ENCODE measurements at regions not wholly inside any gene's neighbourhood (a gene's known extent, or its start where the extent isn't known, plus 50 kb on each side); places are given as distances from the start of the nearest gene placed in this dataset.

DNA sequence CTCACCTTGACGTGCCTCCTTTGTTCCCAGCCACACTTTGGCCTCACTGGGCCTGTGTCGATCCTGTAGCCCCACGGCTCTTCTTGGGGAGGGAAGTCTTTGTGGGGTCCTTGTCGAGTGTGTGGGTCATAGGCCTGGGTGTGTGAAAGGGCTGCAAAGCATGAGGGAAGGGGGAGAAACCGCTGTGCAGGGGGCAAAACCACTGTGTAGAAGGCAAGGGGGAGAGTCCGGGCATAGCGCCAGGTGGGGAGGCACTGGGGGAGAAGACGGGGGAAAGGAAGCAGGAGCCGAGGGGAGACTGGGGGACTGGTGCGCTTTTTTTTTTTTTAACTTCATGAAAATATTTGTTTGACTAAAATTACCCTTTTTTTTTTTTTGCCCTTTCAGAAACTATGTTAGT is 65.1 kb upstream of the RASD2 start:
- no peak overlapping the region for H3K27ac ChIP-seq
- DNase-seq (ENCODE audit: low spot score), result no peak
- TF ChIP-seq, protein P1, sequence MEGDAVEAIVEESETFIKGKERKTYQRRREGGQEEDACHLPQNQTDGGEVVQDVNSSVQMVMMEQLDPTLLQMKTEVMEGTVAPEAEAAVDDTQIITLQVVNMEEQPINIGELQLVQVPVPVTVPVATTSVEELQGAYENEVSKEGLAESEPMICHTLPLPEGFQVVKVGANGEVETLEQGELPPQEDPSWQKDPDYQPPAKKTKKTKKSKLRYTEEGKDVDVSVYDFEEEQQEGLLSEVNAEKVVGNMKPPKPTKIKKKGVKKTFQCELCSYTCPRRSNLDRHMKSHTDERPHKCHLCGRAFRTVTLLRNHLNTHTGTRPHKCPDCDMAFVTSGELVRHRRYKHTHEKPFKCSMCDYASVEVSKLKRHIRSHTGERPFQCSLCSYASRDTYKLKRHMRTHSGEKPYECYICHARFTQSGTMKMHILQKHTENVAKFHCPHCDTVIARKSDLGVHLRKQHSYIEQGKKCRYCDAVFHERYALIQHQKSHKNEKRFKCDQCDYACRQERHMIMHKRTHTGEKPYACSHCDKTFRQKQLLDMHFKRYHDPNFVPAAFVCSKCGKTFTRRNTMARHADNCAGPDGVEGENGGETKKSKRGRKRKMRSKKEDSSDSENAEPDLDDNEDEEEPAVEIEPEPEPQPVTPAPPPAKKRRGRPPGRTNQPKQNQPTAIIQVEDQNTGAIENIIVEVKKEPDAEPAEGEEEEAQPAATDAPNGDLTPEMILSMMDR (conservative IDR thresholded peaks at IDR 0.05; ENCODE audit: low read depth), result no peak
- CTCF ChIA-PET, result no interaction called here
- POLR2A ChIA-PET (ENCODE audit: low non-redundant PET), result no interaction called here

DNA sequence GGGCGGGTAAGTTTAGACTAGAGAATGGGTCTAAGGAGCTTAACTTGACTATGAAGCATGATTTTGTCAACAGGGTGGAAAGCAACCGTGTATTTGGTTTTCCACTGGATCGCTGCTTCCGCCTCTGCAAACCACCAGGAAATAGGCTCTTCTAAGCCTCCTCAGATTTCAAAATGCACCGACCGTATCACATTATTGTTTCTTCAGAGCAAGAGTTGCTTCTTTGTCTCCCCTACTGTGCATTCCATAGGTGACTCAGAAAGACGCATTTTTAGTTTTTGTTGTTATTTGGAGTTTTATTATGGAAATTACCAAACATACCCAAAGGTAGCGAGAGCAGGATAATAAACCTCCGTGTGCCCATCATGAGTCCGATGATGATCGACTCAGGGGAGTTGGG is 64.3 kb upstream of the RASD2 start:
- DNase-seq (ENCODE audit: low spot score), result no peak
- ChIA-PET POLR2A (ENCODE audit: low non-redundant PET) (no interaction called here), CTCF (no interaction called here)
- TF ChIP-seq, protein P1 (conservative IDR thresholded peaks at IDR 0.05; ENCODE audit: low read depth), result no peak
- no peak overlapping the region for H3K27ac ChIP-seq

DNA sequence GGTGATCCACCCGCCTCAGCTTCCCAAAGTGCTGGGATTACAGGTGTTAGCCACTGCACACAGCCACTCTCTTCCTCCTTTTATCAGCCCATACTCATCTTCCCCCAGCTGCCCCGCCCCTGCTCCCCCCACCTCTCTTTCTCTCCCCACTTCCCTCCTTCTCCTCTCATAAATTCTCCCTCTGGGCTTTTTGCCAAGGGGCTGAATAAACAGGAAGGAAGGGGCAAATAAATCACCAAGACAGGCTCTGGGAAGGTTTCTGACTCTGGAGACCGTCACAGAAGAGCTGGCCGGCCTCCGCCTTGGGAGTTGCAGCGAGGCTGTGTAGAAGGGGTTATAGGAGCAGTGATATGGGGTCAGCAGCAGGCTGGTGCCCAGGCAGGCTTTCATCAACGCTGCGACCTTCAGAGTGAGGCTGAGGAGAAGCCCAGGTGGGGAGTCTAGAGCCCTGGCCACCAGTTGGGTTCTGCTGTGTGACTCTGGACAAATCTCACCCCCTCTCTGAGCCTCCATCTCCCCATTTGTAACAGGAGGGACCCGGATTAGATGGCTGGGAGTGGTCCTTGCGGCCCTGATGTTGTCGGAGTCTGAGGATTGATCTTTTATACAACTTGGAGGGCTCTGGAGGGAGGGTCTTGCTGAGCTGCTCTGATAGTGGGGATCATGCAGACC is 62.6 kb upstream of the RASD2 start:
- TF ChIP-seq, protein P1 (conservative IDR thresholded peaks at IDR 0.05; ENCODE audit: low read depth), result no peak
- POLR2A ChIA-PET (ENCODE audit: low non-redundant PET), result no interaction called here
- CTCF ChIA-PET, result interaction anchor here (0.7 kb wide), 1 partner anchor 87 kb away, joined by 3 read pairs; no protein-coding TSS in a partner anchor
- DNase-seq (ENCODE audit: low spot score), result peak; percentile 69
- no peak overlapping the region for H3K27ac ChIP-seq

DNA sequence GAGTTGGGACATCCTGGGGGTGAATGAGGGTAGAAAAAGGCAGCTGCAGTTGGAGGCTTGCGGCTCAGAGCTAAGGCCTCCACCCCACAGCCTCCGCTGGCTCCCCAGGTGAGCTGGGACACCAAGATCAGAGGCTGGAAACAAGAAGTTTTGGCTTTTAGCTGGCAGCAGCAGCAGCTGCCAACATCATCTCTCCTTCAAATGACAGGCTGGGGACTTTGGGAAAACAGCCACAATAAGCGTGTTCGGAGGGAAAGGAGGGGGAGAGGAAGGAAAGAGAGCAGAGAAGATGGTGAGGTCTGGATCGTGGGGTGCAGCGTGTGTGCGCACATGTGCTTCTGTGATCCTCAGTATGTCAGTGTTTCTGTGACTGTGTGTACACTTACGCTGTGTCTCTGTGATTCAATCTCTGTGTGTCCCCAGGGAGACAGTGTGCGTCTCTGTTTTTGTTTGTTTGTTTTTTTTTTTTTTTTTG is 62.0 kb upstream of the RASD2 start:
- no peak for DNase-seq (ENCODE audit: low spot score)
- ChIA-PET CTCF (no interaction called here), POLR2A (ENCODE audit: low non-redundant PET) (no interaction called here)
- TF ChIP-seq, protein P1 (conservative IDR thresholded peaks at IDR 0.05; ENCODE audit: low read depth), result no peak
- H3K27ac ChIP-seq, result no peak overlapping the region

DNA sequence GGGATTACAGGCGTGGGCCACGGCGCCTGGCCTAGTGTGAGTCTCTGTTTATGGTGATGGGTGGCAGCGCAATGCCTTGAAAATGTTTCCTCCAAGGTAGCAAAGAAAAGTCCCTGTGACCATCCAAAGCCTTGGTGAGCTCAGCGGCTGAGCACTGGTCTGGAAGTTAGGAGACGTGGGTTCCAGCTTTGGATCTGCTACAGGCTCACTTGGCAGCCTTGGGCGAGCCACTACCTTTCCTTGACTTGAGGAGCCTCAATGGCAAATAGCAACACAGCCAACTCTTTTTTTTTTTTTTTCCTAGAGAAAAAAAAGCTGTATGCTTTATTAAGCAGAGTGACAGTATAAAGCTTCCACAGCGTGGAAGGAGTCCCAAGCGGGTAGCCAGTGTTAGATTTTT is 61.3 kb upstream of the RASD2 start:
- DNase-seq (ENCODE audit: low spot score), result no peak
- CTCF ChIA-PET, result no interaction called here
- TF ChIP-seq, protein P1 (conservative IDR thresholded peaks at IDR 0.05; ENCODE audit: low read depth), result no peak
- POLR2A ChIA-PET (ENCODE audit: low non-redundant PET), result no interaction called here
- no peak overlapping the region for H3K27ac ChIP-seq

DNA sequence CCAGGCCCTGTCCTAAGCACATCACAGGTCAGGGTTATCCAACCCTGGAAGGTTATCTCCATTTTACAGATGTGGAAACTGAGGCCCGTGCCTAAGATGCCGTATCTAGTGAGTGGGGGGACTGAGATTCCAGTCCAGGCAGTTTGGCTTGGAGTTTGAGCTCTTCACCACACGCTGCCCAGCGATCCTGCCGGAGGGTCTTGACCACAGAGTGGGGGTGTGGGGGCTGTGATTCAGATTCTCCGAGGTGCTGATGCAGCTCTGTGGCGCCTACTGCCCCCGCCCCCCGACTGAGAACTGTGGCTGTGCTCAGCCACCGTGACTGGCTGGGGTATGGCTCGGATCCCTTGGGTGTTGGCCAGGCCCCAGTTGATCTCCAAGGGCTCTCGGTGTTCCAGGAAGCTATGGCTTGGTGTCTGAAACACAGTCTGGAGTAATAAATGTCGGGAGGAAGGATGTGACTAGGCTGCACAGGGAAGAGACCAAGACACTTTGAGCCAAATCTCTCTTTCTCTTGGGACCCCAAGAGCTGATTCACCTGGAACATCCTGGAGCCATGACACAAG is 60.6 kb upstream of the RASD2 start:
- POLR2A ChIA-PET (ENCODE audit: low non-redundant PET), result no interaction called here
- no peak for DNase-seq (ENCODE audit: low spot score)
- CTCF ChIA-PET, result no interaction called here
- TF ChIP-seq, protein P1 (conservative IDR thresholded peaks at IDR 0.05; ENCODE audit: low read depth), result no peak
- no peak overlapping the region for H3K27ac ChIP-seq

All from RWPE1 (cell line).